GM23338 (cell line): ENCODE measurements at regions not wholly inside any gene's neighbourhood (a gene's known extent, or its start where the extent isn't known, plus 50 kb on each side); places are given as distances from the start of the nearest gene placed in this dataset.

ENCODE experiments used
- ATAC-seq: fragments of 200-7000 bp; cut with Tn5 transposase; 3 replicates; pipeline ENCODE4 v1.9.1; 2020
- DNase-seq: peaks from one replicate; pipeline ENCODE4 v3.0.0-alpha.2; 2015; ENCODE audit warnings: low spot score
- H2AFZ ChIP-seq: fragments of 200-600 bp; sonication (generic); 2 replicates; pipeline ENCODE4 v1.8.0; 2016; ENCODE audit warnings: antibody characterized with exemption, mild to moderate bottlenecking, moderate library complexity
- H3F3A ChIP-seq: fragments of 200-600 bp; sonication (generic); replicated peaks from 2 replicates; pipeline ENCODE4 v1.8.0; 2017; ENCODE audit warnings: antibody characterized with exemption, mixed run types, low read depth
- H3K27ac ChIP-seq: fragments of 200-600 bp; sonication (generic); 2 replicates; pipeline ENCODE4 v1.6.1; 2016; ENCODE audit warnings: low read depth
- H3K27me3 ChIP-seq: fragments of 200-600 bp; sonication (generic); 2 replicates; pipeline ENCODE4 v1.8.0; 2016; ENCODE audit warnings: mild to moderate bottlenecking, mixed run types, moderate library complexity; ENCODE audit not compliant: insufficient read depth
- H3K36me3 ChIP-seq: fragments of 200-600 bp; sonication (generic); 2 replicates; pipeline ENCODE4 v1.8.0; 2016; ENCODE audit warnings: mild to moderate bottlenecking; ENCODE audit not compliant: insufficient read depth
- H3K4me1 ChIP-seq: fragments of 200-600 bp; sonication (generic); 2 replicates; pipeline ENCODE4 v1.8.0; 2016; ENCODE audit warnings: mild to moderate bottlenecking, moderate library complexity; ENCODE audit not compliant: insufficient read depth
- H3K4me2 ChIP-seq: fragments of 200-600 bp; sonication (generic); 2 replicates; pipeline ENCODE4 v1.7.1; 2017; ENCODE audit warnings: mixed run types
- H3K4me3 ChIP-seq: fragments of 200-600 bp; sonication (generic); 2 replicates; pipeline ENCODE4 v1.6.1; 2016; ENCODE audit warnings: mixed run types
- H3K79me2 ChIP-seq: fragments of 200-600 bp; sonication (generic); replicated peaks from 2 replicates; pipeline ENCODE4 v1.8.0; 2017; ENCODE audit warnings: mild to moderate bottlenecking; ENCODE audit not compliant: insufficient read depth
- H3K9me2 ChIP-seq: fragments of 200-600 bp; sonication (generic); 2 replicates; pipeline ENCODE4 v1.8.0; 2017; ENCODE audit not compliant: insufficient read depth
- H4K20me1 ChIP-seq: fragments of 200-600 bp; sonication (generic); replicated peaks from 2 replicates; pipeline ENCODE4 v1.8.0; 2017; ENCODE audit warnings: mild to moderate bottlenecking; ENCODE audit not compliant: insufficient read depth
- H3K27ac Mint-ChIP-seq: 2 replicates; pipeline ENCODE4 v1.8.0; 2020; ENCODE audit warnings: inconsistent platforms, mild to moderate bottlenecking, moderate library complexity, mixed read lengths
- H3K27me3 Mint-ChIP-seq: 3 replicates; pipeline ENCODE4 v1.8.0; 2022; ENCODE audit warnings: low read depth, mild to moderate bottlenecking, moderate library complexity, mixed read lengths, inconsistent platforms; ENCODE audit not compliant: insufficient read depth, poor library complexity
- H3K36me3 Mint-ChIP-seq: 3 replicates; pipeline ENCODE4 v1.8.0; 2021; ENCODE audit warnings: low read depth, mild to moderate bottlenecking, inconsistent platforms, moderate library complexity, mixed read lengths
- H3K4me1 Mint-ChIP-seq: 3 replicates; pipeline ENCODE4 v1.8.0; 2020; ENCODE audit warnings: mild to moderate bottlenecking, inconsistent platforms, mixed read lengths
- H3K4me3 Mint-ChIP-seq: 3 replicates; pipeline ENCODE4 v1.8.0; 2021; ENCODE audit warnings: moderate library complexity, mild to moderate bottlenecking, inconsistent platforms, mixed read lengths
- H3K9me3 Mint-ChIP-seq: 3 replicates; pipeline ENCODE4 v1.8.0; 2020; ENCODE audit warnings: moderate library complexity, mild to moderate bottlenecking, inconsistent platforms, mixed read lengths
- CREB1 ChIP-seq: fragments of 250-450 bp; sonication (Bioruptor Pico); IDR thresholded peaks from 2 replicates; pipeline ENCODE4 v1.5.0; 2020; ENCODE audit warnings: low read depth, mild to moderate bottlenecking, moderate library complexity
- EZH2 ChIP-seq: fragments of 200-600 bp; sonication (generic); IDR thresholded peaks from one replicate; pipeline ENCODE4 v1.8.0; 2017; ENCODE audit warnings: antibody characterized with exemption, mild to moderate bottlenecking, low read depth; ENCODE audit not compliant: unreplicated experiment
- EZH2phosphoT487 ChIP-seq: fragments of 200-600 bp; sonication (generic); IDR thresholded peaks from one replicate; pipeline ENCODE4 v1.8.1; 2018; ENCODE audit warnings: antibody characterized with exemption; ENCODE audit not compliant: unreplicated experiment
- JUNB ChIP-seq: IDR thresholded peaks from one replicate; pipeline ENCODE4 v1.6.1; 2016; ENCODE audit warnings: antibody characterized with exemption; ENCODE audit not compliant: unreplicated experiment
- NANOG ChIP-seq: IDR thresholded peaks from 2 replicates; pipeline ENCODE4 v1.6.1; 2016; ENCODE audit warnings: antibody characterized with exemption, borderline replicate concordance
- POLR2AphosphoS5 ChIP-seq: IDR thresholded peaks from 2 replicates; pipeline ENCODE4 v1.6.1; 2016; ENCODE audit warnings: antibody characterized with exemption, low read depth
- STAT1 ChIP-seq: IDR thresholded peaks from one replicate; pipeline ENCODE4 v1.6.1; 2016; ENCODE audit warnings: antibody characterized with exemption; ENCODE audit not compliant: unreplicated experiment
- ZNF114 ChIP-seq: fragments of 250-450 bp; sonication (Bioruptor Pico); IDR thresholded peaks from 2 replicates; pipeline ENCODE4 v1.5.0; 2020; ENCODE audit warnings: mild to moderate bottlenecking, moderate library complexity
- ZNF331 ChIP-seq: fragments of 250-450 bp; sonication (Bioruptor Pico); IDR thresholded peaks from 2 replicates; pipeline ENCODE4 v1.5.0; 2020; ENCODE audit warnings: low read depth, mild to moderate bottlenecking, moderate library complexity
- TF ChIP-seq, protein P1 (sequence below), 2 experiments: fragments of 200-600 bp in 1 of 2; sonication (generic) in 1 of 2; conservative IDR thresholded peaks; 2 replicates each; pipeline versions ENCODE4 v1.5.1 to v1.6.1; 2016 to 2017; ENCODE audit warnings: antibody characterized with exemption in 2 of 2, low read depth in 2 of 2, mild to moderate bottlenecking in 2 of 2, moderate library complexity in 1 of 2
- TF ChIP-seq, protein P2 (sequence below): IDR thresholded peaks from 2 replicates; pipeline ENCODE4 v1.6.1; 2016; ENCODE audit warnings: antibody characterized with exemption
- TF ChIP-seq, protein P3 (sequence below): IDR thresholded peaks from one replicate; pipeline ENCODE4 v1.6.1; 2018; ENCODE audit warnings: antibody characterized with exemption; ENCODE audit not compliant: unreplicated experiment

DNA sequence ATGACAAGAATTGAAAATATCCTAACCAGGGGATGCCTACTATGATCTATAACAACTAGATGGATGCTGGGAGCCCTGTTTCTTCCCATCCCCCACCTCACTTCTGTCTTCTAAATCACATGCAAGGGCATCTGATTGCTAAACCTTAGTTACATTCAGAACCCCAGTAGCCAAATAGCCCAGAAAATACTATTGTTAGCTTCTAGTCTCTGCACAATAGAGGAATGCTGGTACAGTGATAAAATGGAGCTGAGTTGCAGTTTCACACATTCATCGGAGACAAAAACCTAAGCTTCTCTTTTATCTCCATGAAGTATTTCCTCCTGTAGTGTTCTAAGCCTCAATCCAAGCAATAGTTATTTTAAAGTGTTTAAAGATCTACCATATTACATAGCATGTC, 942.9 kb downstream of the RPS29 start (continued):
- TF ChIP-seq, protein P1, sequence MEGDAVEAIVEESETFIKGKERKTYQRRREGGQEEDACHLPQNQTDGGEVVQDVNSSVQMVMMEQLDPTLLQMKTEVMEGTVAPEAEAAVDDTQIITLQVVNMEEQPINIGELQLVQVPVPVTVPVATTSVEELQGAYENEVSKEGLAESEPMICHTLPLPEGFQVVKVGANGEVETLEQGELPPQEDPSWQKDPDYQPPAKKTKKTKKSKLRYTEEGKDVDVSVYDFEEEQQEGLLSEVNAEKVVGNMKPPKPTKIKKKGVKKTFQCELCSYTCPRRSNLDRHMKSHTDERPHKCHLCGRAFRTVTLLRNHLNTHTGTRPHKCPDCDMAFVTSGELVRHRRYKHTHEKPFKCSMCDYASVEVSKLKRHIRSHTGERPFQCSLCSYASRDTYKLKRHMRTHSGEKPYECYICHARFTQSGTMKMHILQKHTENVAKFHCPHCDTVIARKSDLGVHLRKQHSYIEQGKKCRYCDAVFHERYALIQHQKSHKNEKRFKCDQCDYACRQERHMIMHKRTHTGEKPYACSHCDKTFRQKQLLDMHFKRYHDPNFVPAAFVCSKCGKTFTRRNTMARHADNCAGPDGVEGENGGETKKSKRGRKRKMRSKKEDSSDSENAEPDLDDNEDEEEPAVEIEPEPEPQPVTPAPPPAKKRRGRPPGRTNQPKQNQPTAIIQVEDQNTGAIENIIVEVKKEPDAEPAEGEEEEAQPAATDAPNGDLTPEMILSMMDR (conservative IDR thresholded peaks at IDR 0.05; ENCODE audit: low read depth in 2 of 2) = no peak
- no peak for TF ChIP-seq ZNF331 (CRISPR knock-in tag)
- TF ChIP-seq, protein P2, sequence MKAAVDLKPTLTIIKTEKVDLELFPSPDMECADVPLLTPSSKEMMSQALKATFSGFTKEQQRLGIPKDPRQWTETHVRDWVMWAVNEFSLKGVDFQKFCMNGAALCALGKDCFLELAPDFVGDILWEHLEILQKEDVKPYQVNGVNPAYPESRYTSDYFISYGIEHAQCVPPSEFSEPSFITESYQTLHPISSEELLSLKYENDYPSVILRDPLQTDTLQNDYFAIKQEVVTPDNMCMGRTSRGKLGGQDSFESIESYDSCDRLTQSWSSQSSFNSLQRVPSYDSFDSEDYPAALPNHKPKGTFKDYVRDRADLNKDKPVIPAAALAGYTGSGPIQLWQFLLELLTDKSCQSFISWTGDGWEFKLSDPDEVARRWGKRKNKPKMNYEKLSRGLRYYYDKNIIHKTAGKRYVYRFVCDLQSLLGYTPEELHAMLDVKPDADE = no peak
- no peak for TF ChIP-seq EZH2phosphoT487

DNA sequence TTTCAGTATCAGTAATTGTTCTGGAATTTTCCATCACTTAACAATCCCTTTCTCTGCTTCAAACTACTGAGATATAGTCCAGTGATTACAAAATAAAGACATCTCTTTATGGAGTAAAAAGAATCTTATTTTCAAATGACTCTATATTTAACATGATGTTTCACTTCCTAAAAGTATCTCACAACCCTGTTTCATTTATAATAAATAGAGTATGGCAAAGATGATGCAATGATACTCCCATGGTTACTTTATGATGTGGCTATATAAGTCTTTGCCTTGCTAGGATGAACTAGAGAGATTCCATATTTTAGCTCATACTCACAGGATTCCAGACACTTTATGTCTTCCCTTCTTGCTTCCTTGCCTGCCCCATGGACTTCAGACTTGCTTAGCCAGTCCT, 953.5 kb upstream of the MDGA2 start:
- Histone ChIP-seq H3F3A (no peaks in the 10 kb centered on the region), H3K79me2 (no peaks in the 10 kb centered on the region), H3K9me2 (no peaks in the 10 kb centered on the region), H3K27me3 (no peaks in the 10 kb centered on the region), H3K4me1 (no peaks in the 10 kb centered on the region), H4K20me1 (no peaks in the 10 kb centered on the region), H3K4me3 (no peak overlapping the region), H2AFZ (no peak overlapping the region), H3K27ac (no peak overlapping the region), H3K4me2 (no peak overlapping the region), H3K36me3 (no peaks in the 10 kb centered on the region)
- Mint-ChIP-seq H3K9me3 (no peaks in the 10 kb centered on the region), H3K4me3 (no peak overlapping the region), H3K27ac (no peak overlapping the region), H3K27me3 (no peaks in the 10 kb centered on the region), H3K36me3 (no peaks in the 10 kb centered on the region), H3K4me1 (no peaks in the 10 kb centered on the region)
- TF ChIP-seq NANOG = no peak
- ATAC-seq (no peak), DNase-seq (no peak)

DNA sequence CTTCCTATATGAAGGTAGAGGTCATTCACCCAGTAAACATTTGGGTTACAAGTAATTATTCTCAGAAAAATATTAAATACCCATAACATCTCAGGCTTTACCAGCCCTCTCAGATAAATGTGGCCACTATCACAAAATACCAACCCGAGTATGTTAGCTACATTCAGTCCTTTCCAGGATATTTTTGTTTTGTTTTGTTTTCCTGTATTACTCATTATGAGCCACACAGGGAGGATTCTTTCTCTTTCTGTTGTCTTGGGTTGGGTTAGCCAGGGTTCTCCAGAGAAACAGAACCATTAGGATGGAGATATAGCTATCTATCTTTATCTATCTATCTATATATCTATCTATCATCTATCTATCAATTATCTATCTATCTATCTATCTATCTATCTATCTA, 947.6 kb upstream of the MDGA2 start:
- Histone ChIP-seq H3K4me3 (no peak overlapping the region), H3K4me2 (no peak overlapping the region), H3K27ac (no peak overlapping the region), H3F3A (no peaks in the 10 kb centered on the region), H3K9me2 (no peaks in the 10 kb centered on the region), H2AFZ (no peak overlapping the region), H3K36me3 (no peaks in the 10 kb centered on the region), H3K27me3 (no peaks in the 10 kb centered on the region), H3K79me2 (no peaks in the 10 kb centered on the region), H3K4me1 (no peaks in the 10 kb centered on the region), H4K20me1 (no peaks in the 10 kb centered on the region)
- H3K36me3 Mint-ChIP-seq = no peaks in the 10 kb centered on the region
- H3K9me3 Mint-ChIP-seq = no peaks in the 10 kb centered on the region
- H3K27me3 Mint-ChIP-seq = no peaks in the 10 kb centered on the region
- DNase-seq (no peak), ATAC-seq (no peak)
- no peak overlapping the region for H3K27ac Mint-ChIP-seq
- no peaks in the 10 kb centered on the region for H3K4me1 Mint-ChIP-seq
- H3K4me3 Mint-ChIP-seq = no peak overlapping the region
- TF ChIP-seq ZNF331 (CRISPR knock-in tag) (no peak), EZH2phosphoT487 (no peak), STAT1 (no peak), JUNB (no peak), NANOG (no peak), POLR2AphosphoS5 (no peak), ZNF114 (CRISPR knock-in tag) (no peak), EZH2 (no peak), CREB1 (CRISPR knock-in tag) (no peak)
- TF ChIP-seq, protein P2 = no peak
- TF ChIP-seq, protein P3, sequence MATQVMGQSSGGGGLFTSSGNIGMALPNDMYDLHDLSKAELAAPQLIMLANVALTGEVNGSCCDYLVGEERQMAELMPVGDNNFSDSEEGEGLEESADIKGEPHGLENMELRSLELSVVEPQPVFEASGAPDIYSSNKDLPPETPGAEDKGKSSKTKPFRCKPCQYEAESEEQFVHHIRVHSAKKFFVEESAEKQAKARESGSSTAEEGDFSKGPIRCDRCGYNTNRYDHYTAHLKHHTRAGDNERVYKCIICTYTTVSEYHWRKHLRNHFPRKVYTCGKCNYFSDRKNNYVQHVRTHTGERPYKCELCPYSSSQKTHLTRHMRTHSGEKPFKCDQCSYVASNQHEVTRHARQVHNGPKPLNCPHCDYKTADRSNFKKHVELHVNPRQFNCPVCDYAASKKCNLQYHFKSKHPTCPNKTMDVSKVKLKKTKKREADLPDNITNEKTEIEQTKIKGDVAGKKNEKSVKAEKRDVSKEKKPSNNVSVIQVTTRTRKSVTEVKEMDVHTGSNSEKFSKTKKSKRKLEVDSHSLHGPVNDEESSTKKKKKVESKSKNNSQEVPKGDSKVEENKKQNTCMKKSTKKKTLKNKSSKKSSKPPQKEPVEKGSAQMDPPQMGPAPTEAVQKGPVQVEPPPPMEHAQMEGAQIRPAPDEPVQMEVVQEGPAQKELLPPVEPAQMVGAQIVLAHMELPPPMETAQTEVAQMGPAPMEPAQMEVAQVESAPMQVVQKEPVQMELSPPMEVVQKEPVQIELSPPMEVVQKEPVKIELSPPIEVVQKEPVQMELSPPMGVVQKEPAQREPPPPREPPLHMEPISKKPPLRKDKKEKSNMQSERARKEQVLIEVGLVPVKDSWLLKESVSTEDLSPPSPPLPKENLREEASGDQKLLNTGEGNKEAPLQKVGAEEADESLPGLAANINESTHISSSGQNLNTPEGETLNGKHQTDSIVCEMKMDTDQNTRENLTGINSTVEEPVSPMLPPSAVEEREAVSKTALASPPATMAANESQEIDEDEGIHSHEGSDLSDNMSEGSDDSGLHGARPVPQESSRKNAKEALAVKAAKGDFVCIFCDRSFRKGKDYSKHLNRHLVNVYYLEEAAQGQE = no peak
- TF ChIP-seq, protein P1 (conservative IDR thresholded peaks at IDR 0.05; ENCODE audit: low read depth in 2 of 2) = no peak
